ENCODE measurements at regions not wholly inside any gene's neighbourhood (a gene's known extent, or its start where the extent isn't known, plus 50 kb on each side); places are given as distances from the start of the nearest gene placed in this dataset.

- TF ChIP-seq RAD21 (IDR thresholded peaks at IDR 0.05; ENCODE audit: low read length) (no peak), CTCF (IDR thresholded peaks at IDR 0.05) (no peak), SMC3 (IDR thresholded peaks at IDR 0.05; ENCODE audit: low read depth, low read length) (no peak), NRF1 (IDR thresholded peaks at IDR 0.05; ENCODE audit: low read depth, low read length) (no peak), SIN3A (IDR thresholded peaks at IDR 0.05; ENCODE audit: borderline replicate concordance, low read depth, low read length) (no peak), MXI1 (IDR thresholded peaks at IDR 0.05; ENCODE audit: low read depth, low read length) (no peak), PBX3 (IDR thresholded peaks at IDR 0.05) (no peak)
Measured at GRCh38 chr2:770776-771175, 93.6 kb upstream of the TMEM18 start.
